ENCODE measurements at regions not wholly inside any gene's neighbourhood (a gene's known extent, or its start where the extent isn't known, plus 50 kb on each side); places are given as distances from the start of the nearest gene placed in this dataset.
A peak's percentile ranks its signal among the peaks of the same experiment; 100 is the strongest.

- intact Hi-C loops (cut with DNase I) = no loop called here
- ATAC-seq = no peak
- no peaks in the 10 kb centered on the region for H3K9me3 ChIP-seq
- H3K27ac ChIP-seq = no peak overlapping the region
- no peaks in the 10 kb centered on the region for H3K27me3 ChIP-seq (ENCODE audit: low read depth)
- no peaks in the 10 kb centered on the region for H3K36me3 ChIP-seq
- no peak for TF ChIP-seq CTCF (IDR thresholded peaks at IDR 0.05)
- H3K4me3 ChIP-seq = no peak overlapping the region
- DNase-seq = no peak
- H3K4me1 ChIP-seq = peaks cover 11% of the 10 kb centered on the region
Observed at GRCh38 chr3:188034989-188035388, 119.0 kb upstream of the LPP start.

GRCh38 chr3:188036375-188037194 is 117.4 kb upstream of the LPP start:
- H3K4me3 ChIP-seq = no peak overlapping the region
- H3K36me3 ChIP-seq = no peaks in the 10 kb centered on the region
- intact Hi-C loops (cut with DNase I) = no loop called here
- H3K27me3 ChIP-seq (ENCODE audit: low read depth) = no peaks in the 10 kb centered on the region
- DNase-seq (no peak), ATAC-seq (peak in 1 of 2 donors; percentile 70)
- no peak for TF ChIP-seq CTCF (IDR thresholded peaks at IDR 0.05)
- H3K4me1 ChIP-seq = peaks cover 11% of the 10 kb centered on the region
- no peaks in the 10 kb centered on the region for H3K9me3 ChIP-seq
- H3K27ac ChIP-seq = no peak overlapping the region

GRCh38 chr3:188037195-188037718 is 116.7 kb upstream of the LPP start:
- Histone ChIP-seq H3K27me3 (ENCODE audit: low read depth) (no peaks in the 10 kb centered on the region), H3K36me3 (no peaks in the 10 kb centered on the region), H3K4me3 (no peak overlapping the region), H3K4me1 (peaks cover 11% of the 10 kb centered on the region), H3K27ac (no peak overlapping the region), H3K9me3 (no peaks in the 10 kb centered on the region)
- intact Hi-C loops (cut with DNase I) = no loop called here
- peak; percentile 49 for TF ChIP-seq CTCF (IDR thresholded peaks at IDR 0.05)
- ATAC-seq (peak; percentile 50 to 89), DNase-seq (no peak)

DNA sequence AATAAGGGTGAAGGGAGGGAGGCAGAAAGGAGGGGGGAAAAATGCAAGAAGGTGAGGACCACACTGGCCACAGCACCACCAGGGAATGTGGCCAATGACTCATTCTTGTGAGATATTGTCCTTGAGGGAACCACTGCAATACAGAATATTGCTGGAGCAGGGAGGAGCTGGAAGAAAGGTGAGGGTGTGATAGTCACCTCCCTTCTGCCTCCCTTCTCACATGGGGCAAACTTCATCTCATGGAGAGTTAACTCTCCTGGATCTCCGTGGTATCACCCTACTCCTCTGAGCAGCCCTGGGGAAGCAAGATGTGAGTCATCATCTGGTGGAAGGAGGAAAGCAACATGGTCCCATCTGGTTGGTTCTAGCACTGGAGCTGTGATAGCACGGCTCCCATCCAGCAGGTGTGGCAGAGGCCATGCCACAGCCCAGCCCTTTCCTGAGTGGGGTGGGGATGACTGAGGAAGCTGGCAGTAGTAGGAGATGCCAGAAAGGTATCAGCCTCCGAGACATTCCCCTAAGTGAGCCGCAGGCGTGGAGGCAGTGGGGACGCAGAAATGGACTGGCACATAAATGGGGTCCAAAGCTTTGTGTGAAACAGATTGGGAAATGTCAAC is 115.9 kb upstream of the LPP start:
- Histone ChIP-seq H3K4me3 (no peak overlapping the region), H3K27ac (no peak overlapping the region), H3K9me3 (no peaks in the 10 kb centered on the region), H3K4me1 (peaks cover 11% of the 10 kb centered on the region), H3K27me3 (ENCODE audit: low read depth) (no peaks in the 10 kb centered on the region), H3K36me3 (no peaks in the 10 kb centered on the region)
- intact Hi-C loops (cut with DNase I) = no loop called here
- ATAC-seq = no peak
- no peak for TF ChIP-seq CTCF (IDR thresholded peaks at IDR 0.05)
- DNase-seq = no peak

DNA sequence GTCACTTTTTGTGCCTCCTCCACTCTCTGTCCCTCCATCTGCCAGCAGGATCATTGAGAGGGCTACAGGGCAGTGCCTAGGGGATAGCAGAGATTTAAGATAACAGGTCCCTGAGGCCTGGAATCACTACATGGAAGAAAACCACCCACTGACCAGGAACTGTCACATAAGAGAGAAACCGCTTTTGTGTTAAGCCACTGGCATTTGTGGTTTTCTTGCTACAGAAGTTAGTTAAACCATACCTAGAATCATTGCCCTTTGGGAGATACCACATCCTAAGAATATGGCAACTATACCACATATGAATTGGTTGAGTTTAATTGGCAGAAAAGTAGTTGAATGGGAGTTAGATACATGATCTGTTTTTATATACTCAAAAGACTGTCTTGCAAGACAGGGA is 112.8 kb upstream of the LPP start:
- Histone ChIP-seq H3K27me3 (ENCODE audit: low read depth) (no peaks in the 10 kb centered on the region), H3K4me1 (peaks cover 11% of the 10 kb centered on the region), H3K36me3 (no peaks in the 10 kb centered on the region), H3K4me3 (no peak overlapping the region), H3K27ac (no peak overlapping the region), H3K9me3 (no peaks in the 10 kb centered on the region)
- intact Hi-C loops (cut with DNase I) = no loop called here
- TF ChIP-seq CTCF (IDR thresholded peaks at IDR 0.05) = no peak
- no peak for ATAC-seq
- DNase-seq = no peak

Measured in lower lobe of right lung (tissue), 2 donors.